ENCODE measurements at regions not wholly inside any gene's neighbourhood (a gene's known extent, or its start where the extent isn't known, plus 50 kb on each side); places are given as distances from the start of the nearest gene placed in this dataset.

DNA sequence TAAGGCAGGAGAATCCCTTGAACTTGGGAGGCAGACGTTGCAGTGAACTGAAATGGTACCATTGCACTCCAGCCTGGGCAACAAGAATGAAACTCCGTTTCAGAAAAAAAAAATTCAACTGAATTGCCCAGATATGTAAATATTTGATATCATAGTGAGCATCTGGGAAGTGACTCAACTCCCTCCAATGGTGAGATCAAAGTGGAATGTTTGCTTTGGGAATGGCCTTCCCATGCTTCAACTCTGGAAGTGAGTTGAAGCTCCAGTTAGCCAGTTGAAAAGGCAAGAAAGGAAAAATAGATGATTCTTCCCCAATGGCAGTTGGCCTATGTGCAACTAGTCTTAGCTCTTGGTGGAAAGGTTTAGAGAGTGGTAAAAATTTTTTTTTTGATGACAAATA lies 131.6 kb upstream of the CMC1 start:
- no peak for DNase-seq

GRCh38 chr3:28110869-28111268 lies 130.6 kb upstream of the CMC1 start:
- DNase-seq = no peak

DNA sequence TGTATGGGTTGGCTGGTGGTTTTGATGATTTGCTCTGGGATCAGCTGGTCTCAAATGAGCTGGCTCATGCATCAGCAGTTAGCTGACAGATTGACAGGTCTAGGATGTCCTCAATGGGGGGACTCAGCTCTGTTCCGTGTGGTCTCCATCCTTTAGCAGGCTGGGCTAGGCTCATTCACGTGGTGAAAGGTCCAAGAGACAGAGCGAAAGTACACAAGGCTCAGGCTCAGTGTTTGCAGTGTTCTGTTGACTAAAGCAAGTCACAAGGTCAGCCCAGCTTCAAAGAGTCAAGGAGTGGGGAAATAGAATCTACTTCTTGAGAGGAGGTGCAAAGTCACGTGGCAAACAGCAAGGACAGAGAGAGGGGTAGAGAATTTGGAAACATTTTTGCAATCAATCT lies 126.5 kb upstream of the CMC1 start:
- DNase-seq = no peak

- no peak for DNase-seq
These were observed 126.1 kb upstream of the CMC1 start for GRCh38 chr3:28115316-28115715.

- DNase-seq = no peak
These were observed 123.8 kb upstream of the CMC1 start for GRCh38 chr3:28117598-28117997.

GRCh38 chr3:28118087-28118486 lies 123.3 kb upstream of the CMC1 start:
- DNase-seq = no peak

- no peak for DNase-seq
These were observed 119.2 kb upstream of the CMC1 start for GRCh38 chr3:28122227-28122626.

- no peak for DNase-seq
These were observed 116.5 kb upstream of the CMC1 start for GRCh38 chr3:28124882-28125281.

DNA sequence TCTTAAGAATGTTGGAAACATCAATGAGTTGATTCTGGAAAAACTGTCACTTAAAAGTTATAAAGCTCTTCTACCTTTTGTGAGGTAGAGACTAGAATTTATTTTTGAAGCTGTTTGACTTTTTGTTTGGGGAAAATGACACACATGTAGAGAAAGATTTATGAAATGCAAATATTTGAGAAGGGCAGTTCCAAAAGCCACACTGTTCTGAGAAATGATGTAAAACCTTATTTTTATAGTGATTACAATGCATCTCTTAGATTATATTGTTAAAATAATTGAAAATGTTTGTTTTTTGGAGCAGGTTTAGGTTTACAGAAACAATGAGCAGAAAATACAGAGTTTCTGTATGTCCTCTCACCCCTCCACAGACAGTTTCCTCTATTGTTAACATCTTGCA lies 116.1 kb upstream of the CMC1 start:
- no peak for DNase-seq

GRCh38 chr3:28130836-28131235 lies 110.6 kb upstream of the CMC1 start:
- DNase-seq = no peak

- no peak for DNase-seq
These were observed 108.5 kb upstream of the CMC1 start for GRCh38 chr3:28132941-28133340.

DNA sequence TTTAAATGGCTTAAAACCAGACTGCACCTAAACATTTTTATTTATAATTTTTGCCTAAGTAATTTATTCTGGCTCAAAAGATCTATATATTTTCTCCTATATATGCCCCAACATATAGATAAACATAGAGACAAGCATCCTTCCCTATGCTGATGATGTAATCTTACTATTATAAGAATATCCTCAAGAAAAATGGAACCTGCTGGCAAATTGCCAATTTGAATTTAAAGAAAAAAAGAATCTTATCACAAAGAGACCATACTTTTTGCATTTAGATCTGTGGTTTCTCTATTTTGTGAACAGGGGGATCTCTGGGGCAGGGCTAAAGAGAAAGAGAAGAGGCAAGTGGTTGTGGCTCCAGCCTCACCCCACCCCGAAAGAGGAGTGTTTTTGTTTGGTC lies 107.2 kb upstream of the CMC1 start:
- no peak for DNase-seq

GRCh38 chr3:28134792-28135375 lies 106.5 kb upstream of the CMC1 start:
- no peak for DNase-seq

DNA sequence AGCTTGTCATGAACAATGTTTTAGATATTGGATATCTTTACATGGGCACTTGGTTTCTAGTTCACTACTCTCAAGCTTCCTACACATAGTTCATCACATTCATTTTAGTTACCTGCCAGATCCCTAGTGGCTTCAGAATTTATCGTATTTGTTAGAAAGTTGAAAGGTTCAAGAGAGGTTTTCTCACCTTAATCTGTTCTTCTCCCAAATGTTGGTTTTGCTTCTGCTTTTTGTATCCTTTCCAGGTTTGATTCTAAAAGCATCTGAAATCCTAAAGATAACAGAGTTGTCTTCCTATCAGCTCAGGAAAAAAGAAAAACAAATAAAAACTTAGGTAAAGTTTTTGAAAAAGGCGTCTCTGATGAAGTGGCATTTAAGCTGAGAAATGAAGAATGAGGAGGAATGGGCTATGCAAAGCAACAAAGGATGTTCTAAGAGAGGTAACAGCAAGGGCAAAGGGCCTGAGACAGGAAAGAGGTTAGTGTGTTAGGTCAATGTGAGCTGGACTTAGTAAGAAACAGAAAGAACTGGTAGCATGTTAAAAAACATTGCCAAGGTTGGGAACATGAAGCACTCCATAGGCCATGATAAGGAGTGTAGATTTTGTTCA lies 104.7 kb upstream of the CMC1 start:
- no peak for DNase-seq

- DNase-seq = no peak
These were observed 103.3 kb upstream of the CMC1 start for GRCh38 chr3:28138043-28138610.

- no peak for DNase-seq
These were observed 102.1 kb upstream of the CMC1 start for GRCh38 chr3:28139288-28139687.

DNA sequence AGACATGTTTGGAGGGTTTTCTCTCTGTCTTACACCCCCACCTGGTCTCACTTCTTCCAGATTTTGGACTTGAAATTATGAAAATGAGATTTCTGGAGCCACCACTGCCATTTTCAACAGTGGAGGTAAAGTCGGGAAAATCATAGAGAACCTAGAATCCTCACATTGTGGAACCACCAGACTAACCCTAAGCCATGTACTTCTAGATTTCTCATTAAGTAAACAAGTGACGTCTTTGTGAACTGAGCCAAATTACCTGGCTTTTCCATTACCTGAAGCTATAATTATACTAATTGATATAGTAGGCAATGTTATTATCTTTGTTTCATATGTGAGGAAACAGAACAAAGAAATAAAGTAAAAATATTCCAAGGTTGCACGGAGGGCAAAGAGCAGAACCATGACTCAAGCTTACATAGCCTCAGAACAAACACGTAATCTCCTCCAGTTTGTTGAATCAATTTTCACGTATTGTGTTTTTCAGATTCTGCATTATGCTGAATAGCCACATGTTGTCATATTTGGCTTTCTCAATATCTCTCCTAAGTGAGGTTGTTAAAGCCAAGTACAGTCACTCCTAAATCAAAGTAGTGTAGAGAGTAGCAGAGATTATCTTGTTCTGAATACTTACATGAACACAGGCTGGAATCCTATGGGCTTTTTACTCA lies 101.3 kb upstream of the CMC1 start:
- DNase-seq = no peak

- no peak for DNase-seq
These were observed 100.8 kb upstream of the CMC1 start for GRCh38 chr3:28140664-28141063.

GRCh38 chr3:28149960-28150359 lies 91.5 kb upstream of the CMC1 start:
- DNase-seq = no peak

DNA sequence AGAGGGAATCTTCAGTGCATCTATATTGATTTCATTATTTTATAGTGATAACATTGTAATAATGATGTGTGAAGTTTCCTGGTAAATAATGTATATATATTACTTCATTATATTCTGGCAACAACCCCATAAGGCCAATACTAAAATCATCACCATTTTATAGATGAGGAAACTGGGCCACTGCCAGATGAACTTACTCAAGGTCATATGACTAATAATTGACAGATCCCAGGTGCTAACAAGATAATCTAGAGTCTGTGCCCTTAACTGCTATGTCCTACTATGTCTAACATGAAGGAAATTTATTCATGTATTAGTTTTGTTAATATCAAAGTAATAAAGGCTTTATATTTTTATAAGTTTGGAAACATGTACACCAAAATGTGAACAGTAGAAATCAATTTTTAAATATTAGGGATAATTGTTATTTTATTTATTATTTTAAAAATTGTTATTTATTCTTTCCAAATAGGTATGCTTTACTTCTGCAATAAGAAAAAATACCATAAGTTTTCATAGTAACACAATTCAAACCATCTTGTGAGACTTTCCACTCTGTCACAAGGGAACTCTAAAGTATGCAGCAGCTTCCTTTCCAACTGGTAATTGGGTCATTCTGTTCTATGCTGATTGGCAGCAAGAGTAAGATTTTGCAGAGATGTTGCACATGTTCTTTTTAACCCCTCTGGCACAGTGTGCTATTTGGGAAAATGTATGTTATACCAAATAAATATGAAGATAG lies 90.8 kb upstream of the CMC1 start:
- no peak for DNase-seq

GRCh38 chr3:28151207-28151550 lies 90.2 kb upstream of the CMC1 start:
- DNase-seq = no peak

- no peak for DNase-seq
These were observed 89.7 kb upstream of the CMC1 start for GRCh38 chr3:28151608-28152228.

GRCh38 chr3:28155631-28156030 lies 85.8 kb upstream of the CMC1 start:
- no peak for DNase-seq
